ENCODE measurements at regions not wholly inside any gene's neighbourhood (a gene's known extent, or its start where the extent isn't known, plus 50 kb on each side); places are given as distances from the start of the nearest gene placed in this dataset.

DNA sequence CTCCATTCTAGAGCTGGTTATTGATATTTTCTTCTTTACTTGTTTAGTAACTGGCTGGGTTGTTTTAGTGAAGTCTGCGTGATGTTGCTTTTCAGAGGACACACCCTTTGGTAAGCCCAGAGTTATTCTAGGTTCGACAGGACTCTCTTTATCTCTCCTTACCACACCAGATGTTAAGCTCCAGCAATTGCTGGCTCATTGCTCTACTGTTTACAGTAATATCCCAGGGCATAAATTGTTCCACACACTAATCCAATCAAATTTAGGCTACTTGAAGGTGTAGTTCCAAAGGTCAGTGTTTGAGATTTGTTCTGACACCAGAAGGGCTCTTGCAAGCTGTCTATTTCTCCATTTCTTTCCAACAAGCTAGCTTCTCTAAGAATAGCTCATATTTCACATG, 506.6 kb downstream of the NR4A2 start:
- H3K4me3 ChIP-seq (ENCODE audit: control insufficient read depth, low read depth, low read length): no peak overlapping the region
- DNase-seq (ENCODE audit: low read depth): no peak

DNA sequence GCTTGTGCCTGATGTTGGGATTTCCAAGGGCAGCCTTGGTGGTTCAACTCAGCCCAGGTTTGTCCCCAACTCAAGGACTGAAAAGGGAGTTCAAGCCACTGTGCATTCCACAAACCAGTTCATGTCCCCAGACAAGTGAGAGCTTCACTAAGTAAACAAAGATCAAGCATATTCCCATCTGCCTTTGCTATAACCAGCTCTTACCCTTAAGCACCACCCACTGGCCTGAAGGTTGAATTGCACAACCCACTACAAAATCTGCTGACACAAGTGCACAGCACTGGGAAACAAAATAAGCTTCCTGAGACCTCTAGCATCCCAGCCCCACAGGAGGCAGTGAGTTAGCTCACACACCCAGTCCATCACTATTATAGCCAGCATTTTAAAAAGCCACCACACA, 516.7 kb downstream of the NR4A2 start:
- H3K4me3 ChIP-seq (ENCODE audit: control insufficient read depth, low read depth, low read length): no peak overlapping the region
- TF ChIP-seq, protein P1, sequence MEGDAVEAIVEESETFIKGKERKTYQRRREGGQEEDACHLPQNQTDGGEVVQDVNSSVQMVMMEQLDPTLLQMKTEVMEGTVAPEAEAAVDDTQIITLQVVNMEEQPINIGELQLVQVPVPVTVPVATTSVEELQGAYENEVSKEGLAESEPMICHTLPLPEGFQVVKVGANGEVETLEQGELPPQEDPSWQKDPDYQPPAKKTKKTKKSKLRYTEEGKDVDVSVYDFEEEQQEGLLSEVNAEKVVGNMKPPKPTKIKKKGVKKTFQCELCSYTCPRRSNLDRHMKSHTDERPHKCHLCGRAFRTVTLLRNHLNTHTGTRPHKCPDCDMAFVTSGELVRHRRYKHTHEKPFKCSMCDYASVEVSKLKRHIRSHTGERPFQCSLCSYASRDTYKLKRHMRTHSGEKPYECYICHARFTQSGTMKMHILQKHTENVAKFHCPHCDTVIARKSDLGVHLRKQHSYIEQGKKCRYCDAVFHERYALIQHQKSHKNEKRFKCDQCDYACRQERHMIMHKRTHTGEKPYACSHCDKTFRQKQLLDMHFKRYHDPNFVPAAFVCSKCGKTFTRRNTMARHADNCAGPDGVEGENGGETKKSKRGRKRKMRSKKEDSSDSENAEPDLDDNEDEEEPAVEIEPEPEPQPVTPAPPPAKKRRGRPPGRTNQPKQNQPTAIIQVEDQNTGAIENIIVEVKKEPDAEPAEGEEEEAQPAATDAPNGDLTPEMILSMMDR (IDR thresholded peaks at IDR 0.05; ENCODE audit: control insufficient read depth, insufficient read depth, low read depth, low read length, missing control alignments): no peak
- no peak for DNase-seq (ENCODE audit: low read depth)

More for the DNA sequence above, 506.6 kb downstream of the NR4A2 start:
- TF ChIP-seq, protein P1 (IDR thresholded peaks at IDR 0.05; ENCODE audit: control insufficient read depth, insufficient read depth, low read depth, low read length, missing control alignments): no peak

DNA sequence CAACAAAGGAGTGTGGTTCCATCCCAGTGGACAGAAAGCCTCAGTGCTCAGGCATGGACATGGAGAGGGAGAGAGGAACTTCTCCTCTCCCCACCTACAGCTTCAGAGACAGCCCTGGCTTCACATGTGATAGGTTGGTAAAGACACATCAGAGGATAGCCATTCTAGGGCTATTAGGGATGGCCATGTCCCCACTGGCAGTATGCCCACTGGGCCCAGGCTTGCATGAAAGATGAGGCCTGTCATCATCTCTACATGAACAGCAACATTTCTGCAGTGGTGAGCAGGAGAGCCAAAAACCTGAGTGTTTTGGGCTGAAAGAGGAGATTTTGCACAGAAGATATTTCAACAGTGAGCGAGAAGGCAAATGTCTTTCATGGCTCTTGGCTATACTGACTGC, 517.2 kb downstream of the NR4A2 start:
- TF ChIP-seq, protein P1 (IDR thresholded peaks at IDR 0.05; ENCODE audit: control insufficient read depth, insufficient read depth, low read depth, low read length, missing control alignments): no peak
- H3K4me3 ChIP-seq (ENCODE audit: control insufficient read depth, low read depth, low read length): no peak overlapping the region
- no peak for DNase-seq (ENCODE audit: low read depth)

DNA sequence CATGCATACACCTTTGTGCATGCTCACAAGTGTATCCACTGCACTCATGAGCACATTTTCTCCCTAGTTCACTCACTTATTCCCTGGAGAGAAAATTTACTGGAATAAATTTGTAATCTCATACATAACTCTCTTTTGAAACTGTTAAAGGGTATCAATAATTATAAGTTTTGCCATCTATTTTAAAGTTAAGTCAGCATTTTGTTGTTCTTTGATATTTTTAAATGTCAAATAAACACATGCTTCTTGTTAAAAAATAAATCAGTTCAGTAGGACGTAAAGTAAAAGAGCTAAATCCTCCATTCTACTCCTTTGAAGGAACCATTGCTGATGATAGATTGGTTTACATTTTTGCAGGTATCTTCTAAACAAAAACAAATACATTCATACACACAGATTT, 522.1 kb downstream of the NR4A2 start:
- TF ChIP-seq, protein P1 (IDR thresholded peaks at IDR 0.05; ENCODE audit: control insufficient read depth, insufficient read depth, low read depth, low read length, missing control alignments): no peak
- H3K4me3 ChIP-seq (ENCODE audit: control insufficient read depth, low read depth, low read length): no peak overlapping the region
- DNase-seq (ENCODE audit: low read depth): no peak

DNA sequence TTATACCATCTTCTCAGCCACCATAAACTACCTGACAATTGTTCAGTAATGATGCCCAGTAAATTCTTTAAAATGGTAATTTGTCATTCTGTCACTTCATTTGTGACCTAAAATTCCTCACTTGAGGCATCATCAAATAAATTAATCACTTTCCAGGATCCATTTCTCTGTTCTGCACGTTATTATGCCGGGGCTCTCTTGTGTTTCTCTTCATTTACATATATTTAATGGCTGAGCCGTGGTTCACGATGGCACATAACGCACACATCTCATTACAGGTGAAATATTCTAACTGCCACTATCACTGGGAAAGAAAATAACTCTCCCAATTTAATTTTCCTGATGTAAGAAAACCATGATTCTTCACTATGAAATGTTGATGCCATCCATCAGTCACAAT, 529.6 kb downstream of the NR4A2 start:
- no peak for DNase-seq (ENCODE audit: low read depth)
- TF ChIP-seq, protein P1 (IDR thresholded peaks at IDR 0.05; ENCODE audit: control insufficient read depth, insufficient read depth, low read depth, low read length, missing control alignments): no peak
- no peak overlapping the region for H3K4me3 ChIP-seq (ENCODE audit: control insufficient read depth, low read depth, low read length)

DNA sequence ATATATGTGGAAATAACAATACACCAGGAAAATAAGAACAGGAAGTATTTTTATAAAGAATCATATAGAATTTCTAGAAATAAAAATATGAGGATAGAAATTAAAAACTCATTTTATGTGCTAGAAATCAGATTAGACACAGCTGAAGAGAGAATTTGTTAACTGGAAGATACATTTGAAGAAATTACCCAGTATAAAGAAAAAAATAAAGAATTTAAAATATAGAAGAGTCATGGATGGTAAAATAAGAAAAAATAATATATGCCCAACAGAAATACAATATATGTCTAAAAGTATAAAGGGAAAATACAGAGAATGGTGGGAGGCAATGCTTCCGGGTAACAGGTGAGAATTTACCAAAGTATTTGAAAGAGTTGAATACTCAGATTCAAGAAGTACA, 539.9 kb downstream of the NR4A2 start:
- no peak for DNase-seq (ENCODE audit: low read depth)
- no peak overlapping the region for H3K4me3 ChIP-seq (ENCODE audit: control insufficient read depth, low read depth, low read length)
- TF ChIP-seq, protein P1 (IDR thresholded peaks at IDR 0.05; ENCODE audit: control insufficient read depth, insufficient read depth, low read depth, low read length, missing control alignments): no peak

DNA sequence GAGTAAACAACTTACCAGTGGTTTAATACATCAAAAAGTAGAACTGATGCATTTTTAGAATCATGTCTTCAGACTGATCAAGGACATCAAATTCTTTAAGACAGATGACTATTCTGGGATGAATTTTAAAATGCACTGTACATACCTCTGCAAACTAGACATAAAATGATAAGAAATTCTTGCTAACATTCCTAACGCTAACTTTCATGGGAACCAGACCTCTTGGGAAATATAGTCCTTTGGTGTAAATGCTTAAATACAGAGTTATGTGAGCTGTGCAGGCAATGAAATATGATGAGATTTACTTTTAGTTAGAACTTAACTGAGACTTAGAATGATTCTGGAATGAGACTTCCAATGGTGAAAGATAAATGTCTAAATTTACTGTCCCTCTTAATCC, 562.0 kb downstream of the NR4A2 start:
- H3K4me3 ChIP-seq (ENCODE audit: control insufficient read depth, low read depth, low read length): no peak overlapping the region
- no peak for DNase-seq (ENCODE audit: low read depth)
- TF ChIP-seq, protein P1 (IDR thresholded peaks at IDR 0.05; ENCODE audit: control insufficient read depth, insufficient read depth, low read depth, low read length, missing control alignments): no peak

Data from AG09309 (cell line).